Right forelimb (tissue), 1 donor: ENCODE measurements at regions not wholly inside any gene's neighbourhood (a gene's known extent, or its start where the extent isn't known, plus 50 kb on each side); places are given as distances from the start of the nearest gene placed in this dataset.
"Not testable (repeated sequence)": the region's sequence is repeated elsewhere in the genome, so short reads cannot be mapped to it uniquely, and the experiment has no call there.

ENCODE experiments used
- DNase-seq: peaks from one replicate; pipeline ENCODE4 v3.0.0-alpha.2; 2018

- DNase-seq = no peak
Measured at GRCh38 chr1:87398641-87399040, 70.0 kb downstream of the LMO4 start.

GRCh38 chr1:87399264-87399663, 70.6 kb downstream of the LMO4 start:
- no peak for DNase-seq

- DNase-seq = no peak
Measured at GRCh38 chr1:87399701-87400100, 71.0 kb downstream of the LMO4 start.

- DNase-seq = no peak
Measured at GRCh38 chr1:87400813-87401212, 72.1 kb downstream of the LMO4 start.

DNA sequence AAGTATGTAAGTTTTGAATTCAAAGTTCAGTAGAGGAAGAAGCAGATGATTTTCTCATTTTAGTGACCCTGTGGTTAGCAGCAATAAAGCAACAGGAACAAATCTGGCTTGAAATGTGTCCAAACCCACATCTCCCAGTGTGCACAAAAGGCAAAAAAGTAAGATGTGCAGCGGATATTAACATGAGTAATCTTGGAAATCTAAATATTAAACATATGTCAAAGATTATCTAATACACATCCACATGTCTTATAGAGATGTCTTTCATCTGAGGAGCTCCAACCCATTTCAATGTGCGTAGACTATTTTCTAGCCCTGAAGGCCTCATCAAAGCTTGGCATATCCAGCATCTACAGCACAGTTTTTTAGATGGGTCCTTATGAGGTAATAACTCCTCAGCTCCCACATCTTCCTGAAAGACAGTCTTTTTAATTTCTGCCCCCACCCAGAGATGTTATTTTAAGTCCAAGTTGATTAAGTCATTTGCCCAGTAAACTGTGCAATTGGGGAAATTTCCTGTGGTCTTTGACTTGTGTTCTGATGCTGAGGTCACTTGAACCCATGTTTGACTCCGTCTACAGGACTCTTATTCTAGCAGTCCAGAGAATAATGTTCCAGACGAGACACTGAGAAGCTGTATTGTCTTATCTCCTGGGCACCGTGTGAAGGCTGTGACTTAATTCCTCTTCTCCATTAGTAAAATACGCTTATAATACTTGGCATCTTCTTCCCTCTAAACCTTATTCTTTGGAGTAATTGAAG, 73.7 kb downstream of the LMO4 start:
- DNase-seq = no peak

DNA sequence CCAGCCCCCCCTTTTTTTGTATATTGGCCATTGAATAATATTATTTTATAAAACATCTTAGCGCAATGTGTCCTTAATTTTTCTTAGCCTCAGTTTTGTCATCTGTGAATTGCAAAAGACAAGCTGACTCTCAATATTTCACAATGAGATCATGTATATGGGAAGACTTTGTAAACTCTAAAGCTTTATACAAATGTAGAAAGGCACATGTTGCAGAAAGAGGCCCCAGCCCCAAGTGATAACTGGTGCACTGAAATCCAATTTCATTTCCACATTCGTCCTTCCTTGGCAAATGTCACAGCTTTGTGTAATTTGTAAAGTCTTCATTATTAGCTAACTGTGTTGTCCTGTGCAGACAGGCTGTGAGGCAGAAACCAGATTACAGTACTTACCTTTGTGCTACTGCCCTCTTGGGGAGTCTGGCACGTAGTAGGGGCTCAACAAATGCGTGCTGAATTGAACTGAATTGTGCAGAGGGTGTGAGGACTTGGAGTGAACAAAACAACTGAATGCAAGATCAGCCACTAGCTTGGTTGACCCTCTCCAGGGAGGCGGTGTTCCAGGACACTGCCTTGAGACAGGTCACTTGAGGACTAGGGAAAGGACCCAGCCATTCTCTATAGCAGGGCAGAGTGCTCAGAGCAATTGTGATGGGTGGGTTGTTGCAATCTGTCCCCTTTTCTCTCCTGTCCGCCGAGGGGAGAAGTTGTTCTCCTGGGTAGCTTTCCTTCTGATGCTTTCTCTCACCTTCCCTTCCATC, 74.6 kb downstream of the LMO4 start:
- DNase-seq = no peak

DNA sequence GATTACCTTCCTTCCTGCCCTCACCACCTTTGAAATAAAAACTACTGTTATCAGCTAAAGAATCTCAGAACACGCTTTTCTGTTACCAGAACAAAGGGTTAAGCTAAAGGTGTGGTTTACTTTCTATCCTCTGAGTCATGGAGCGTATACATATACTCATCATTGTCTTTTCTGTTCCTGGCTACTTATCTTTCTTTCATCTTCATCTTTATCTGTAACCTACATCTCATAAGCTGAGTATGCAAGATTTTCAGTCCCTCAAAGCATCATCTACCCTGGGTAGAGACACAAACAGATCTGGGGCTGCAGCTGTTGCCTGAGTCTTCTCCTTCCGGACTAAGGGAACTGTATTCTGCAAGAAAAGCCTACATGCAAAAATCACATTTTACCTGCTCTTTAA, 75.6 kb downstream of the LMO4 start:
- DNase-seq = no peak

DNA sequence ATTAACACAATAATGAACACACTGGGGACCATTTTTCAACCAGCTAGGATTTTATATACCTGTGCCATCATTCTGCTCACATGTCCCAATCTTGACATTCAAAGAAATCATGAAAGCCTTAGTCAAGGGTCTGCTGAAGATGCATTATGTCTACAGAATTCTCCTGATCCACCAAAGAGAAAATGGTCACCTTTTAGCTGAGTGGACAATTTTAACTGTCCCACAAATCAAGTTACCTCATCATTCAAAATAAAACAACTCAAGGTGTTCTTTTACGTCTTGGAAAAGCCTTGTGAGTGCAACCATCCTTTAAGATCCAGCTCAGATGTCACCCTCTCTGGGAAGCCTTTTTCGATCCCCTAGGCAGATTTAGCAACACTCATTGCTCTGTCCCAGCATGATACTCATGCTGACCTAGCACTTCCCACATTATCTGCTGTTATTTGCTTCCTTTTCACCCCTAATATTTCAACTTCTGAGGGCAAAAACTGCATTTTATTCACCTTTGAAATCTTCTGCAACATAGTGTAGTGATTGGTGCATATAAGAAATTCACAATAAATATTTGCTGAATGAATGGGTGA, 80.1 kb downstream of the LMO4 start:
- DNase-seq = no peak

GRCh38 chr1:87410776-87411480, 82.2 kb downstream of the LMO4 start:
- peak; percentile 54 for DNase-seq

DNA sequence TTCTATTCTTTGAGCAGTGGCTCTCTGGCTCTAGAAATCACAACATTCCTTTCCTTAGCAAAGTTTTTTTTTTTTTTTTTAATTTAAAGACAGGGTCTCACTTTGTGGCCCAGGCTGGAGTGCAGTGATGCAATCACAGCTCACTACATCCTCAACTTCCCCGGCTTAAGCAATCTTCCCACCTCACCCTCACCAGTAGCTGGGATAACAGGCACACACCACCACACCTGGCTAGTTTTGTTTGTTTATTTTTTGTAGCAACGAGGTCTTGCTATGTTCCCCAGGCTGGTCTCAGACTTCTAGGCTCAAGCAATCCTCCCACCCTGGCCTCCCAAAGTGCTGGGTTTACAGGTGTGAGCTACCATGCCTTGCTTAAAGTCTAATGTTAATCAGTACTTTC, 85.2 kb downstream of the LMO4 start:
- not testable (repeated sequence) for DNase-seq

DNA sequence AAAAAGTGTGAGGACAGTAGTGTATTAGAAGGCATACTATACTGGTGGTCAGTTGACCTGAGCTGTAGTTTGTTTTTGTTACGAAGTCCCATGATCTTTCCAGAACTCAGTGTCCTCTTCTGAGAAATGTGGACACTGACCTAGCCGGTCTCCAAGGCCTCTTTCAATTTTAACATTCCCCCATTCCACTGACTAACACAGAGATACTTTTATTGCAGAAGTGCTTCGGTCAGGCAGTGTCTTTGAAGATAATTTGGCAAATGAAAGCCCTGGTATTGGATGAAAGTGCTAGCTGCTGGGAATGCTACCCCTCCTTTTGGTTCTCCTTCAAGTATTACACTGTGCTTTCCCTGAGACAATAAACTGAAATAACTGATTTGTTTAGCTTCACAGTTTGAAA, 89.4 kb downstream of the LMO4 start:
- no peak for DNase-seq

- DNase-seq = no peak
Measured at GRCh38 chr1:87421809-87422208, 93.1 kb downstream of the LMO4 start.

DNA sequence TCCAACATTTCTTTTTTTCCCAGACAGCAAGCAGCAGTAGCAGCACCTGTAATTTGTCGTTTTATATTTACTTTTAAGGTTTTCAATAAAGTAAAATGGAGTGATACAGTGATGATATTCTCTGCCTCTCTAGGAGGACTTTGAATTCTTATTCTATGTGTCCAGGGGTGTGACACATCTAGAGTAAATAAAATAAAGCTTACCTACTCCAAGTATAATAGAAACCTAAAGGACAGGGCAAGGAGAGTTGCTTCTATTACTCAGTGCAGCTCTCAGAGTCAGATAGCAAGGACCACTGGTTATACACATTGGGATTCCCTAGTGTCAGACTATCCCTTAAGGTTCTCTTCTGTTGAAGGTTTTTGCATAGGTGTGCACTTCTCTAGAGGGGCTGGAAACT, 95.9 kb downstream of the LMO4 start:
- DNase-seq = no peak

DNA sequence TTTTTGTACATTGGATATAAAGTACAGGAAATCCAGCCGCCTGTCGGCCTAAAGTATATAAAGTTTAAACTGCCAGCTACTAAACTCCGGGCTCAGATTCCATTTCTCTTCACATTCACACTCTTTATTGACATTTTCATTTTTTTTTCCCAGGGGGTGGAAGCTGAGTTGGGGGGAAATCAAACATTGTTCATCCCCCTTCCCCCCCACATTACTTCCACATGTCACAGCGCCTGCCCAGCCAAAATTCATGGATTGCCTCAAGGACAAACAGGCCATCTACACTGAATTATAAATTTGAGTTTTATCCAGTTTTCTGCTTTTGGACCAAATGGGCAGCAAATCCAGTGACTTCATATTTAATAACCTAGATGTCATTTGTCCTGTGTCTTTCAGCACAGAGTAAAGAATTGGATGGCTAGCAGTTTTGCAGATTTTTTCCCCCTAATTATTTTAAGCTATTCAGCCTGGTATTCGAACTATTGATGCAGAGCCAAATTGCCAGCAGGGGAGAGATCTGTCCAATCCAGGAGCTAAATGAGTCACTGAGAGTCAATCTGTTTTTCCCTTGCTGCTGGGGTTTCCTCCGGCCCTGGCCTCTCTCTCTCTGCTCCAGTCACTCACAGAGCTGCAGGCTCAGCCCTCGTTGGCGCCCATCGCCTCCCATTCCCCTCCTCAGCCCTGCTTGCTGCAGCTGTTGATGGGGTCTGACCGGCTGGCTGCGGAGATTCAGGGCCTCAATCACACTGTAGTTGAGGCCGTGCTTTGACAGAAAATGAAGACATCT, 98.0 kb downstream of the LMO4 start:
- DNase-seq = peak; percentile 50

DNA sequence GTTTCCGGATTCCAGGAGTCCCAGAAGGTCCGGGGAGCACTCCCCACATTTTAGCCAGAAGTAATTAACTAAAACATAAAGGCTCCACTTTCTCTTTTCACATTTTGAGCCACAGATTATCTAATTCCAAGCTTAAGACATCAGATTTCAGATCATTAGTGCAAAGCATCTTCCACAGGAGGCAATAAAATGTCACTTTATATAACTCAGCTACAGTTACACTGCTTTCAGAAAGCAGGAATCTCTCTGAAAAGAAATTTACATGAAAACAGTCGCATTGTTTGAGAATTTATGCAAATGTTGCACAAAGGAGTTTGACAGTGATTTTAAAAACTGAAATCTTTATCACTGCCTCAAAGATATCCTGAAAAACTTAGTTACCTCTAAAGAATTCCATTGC, 99.7 kb downstream of the LMO4 start:
- DNase-seq = no peak

GRCh38 chr1:87428883-87429282, 100.2 kb downstream of the LMO4 start:
- DNase-seq = no peak

GRCh38 chr1:87432685-87433084, 104.0 kb downstream of the LMO4 start:
- DNase-seq = no peak

- not testable (repeated sequence) for DNase-seq
Measured at GRCh38 chr1:87433101-87433500, 104.4 kb downstream of the LMO4 start.

DNA sequence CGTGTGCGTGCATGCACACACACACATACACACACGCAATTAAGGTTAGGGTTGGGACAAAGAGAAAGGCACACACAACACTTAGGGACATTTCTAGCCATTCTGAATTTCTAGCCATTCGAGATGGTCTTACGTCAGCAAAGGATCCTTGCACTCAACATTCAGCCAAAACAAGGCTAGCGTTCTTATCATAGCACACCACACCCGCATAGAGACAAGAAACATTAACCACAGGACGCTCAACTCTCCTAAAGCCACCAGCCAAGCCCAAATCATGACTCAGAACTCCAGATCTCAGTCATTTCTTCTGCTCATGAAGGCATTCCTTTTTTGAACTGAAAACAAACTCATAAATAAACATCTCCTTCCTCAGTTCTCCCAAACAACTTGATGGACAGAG, 106.8 kb downstream of the LMO4 start:
- no peak for DNase-seq

- DNase-seq = not testable (repeated sequence)
Measured at GRCh38 chr1:87436115-87436514, 107.4 kb downstream of the LMO4 start.

DNA sequence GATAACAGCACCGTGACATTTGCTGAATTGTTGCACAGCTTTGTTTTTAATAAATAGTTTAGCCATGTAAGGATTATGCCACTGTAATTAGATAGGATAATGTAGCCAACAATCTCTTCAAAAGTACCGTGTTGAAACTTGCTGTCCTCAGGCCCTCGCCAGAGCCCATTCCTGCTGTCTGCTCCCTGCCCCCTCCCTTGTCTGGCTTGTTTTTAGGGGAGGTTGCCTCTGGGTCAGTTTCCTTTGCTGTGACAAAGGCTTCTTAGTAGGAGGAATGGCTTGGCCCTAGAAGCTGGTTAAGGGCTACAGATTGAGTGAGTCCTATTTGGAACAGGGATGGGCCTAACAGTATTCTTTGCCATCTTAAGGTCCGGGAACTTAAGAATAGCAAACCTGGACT, 107.9 kb downstream of the LMO4 start:
- DNase-seq = no peak

DNA sequence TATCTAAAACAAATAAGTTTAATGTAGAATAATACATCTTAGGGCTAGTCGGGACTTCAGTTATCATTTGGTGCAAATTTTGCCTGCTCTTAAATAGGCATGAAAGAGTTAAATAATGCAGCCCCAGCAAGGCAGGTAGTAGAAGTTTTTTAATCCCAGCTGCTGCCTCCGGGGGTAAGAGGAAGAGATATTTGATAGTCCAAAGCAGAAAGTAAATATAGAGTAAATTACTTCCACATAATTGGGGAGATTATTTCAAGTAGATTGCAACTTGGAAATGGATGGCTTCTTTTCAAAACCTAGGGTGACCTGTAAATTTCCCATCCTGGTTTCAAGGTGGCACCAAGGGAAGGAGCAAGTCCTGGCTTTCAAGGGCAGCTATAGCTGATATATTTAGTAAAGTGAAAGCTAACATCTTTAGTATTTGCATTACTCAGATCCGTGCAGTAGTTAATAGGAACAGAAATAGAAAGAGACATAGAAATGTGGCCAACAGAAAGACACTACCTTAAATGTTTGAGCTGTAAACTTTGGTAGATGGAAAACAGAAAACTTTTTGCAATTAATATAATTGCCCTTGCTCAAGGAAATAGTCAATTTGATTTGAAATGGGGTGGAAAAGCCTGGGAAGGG, 109.1 kb downstream of the LMO4 start:
- no peak for DNase-seq
